ENCODE measurements at regions not wholly inside any gene's neighbourhood (a gene's known extent, or its start where the extent isn't known, plus 50 kb on each side); places are given as distances from the start of the nearest gene placed in this dataset.

- Histone ChIP-seq H2AK5ac (ENCODE audit: low read length, severe bottlenecking) (no peak overlapping the region), H3K4me1 (ENCODE audit: control insufficient read depth, insufficient read depth, low read depth, low read length) (peaks cover 4% of the 10 kb centered on the region), H3K4me2 (ENCODE audit: low read length, poor library complexity, severe bottlenecking) (no peak overlapping the region), H3K18ac (ENCODE audit: low read depth in 1 of 2, low read length in 2 of 2) (no peak overlapping the region), H3K9ac (ENCODE audit: low read length) (no peak overlapping the region), H3K4ac (ENCODE audit: low read depth in 1 of 2, low read length in 2 of 2) (no peak overlapping the region), H3K4me3 (ENCODE audit: insufficient read depth in 1 of 2, low read depth in 1 of 2, low read length in 2 of 2) (no peak overlapping the region), H3K27me3 (ENCODE audit: control insufficient read depth in 1 of 2, insufficient read depth in 1 of 2, low read length in 2 of 2) (no peaks in the 10 kb centered on the region), H2BK120ac (ENCODE audit: low read depth, low read length) (no peak overlapping the region), H3K27ac (ENCODE audit: low read length, poor library complexity, severe bottlenecking) (no peak overlapping the region), H3K9me3 (ENCODE audit: control insufficient read depth, low read length) (peaks cover 4% of the 10 kb centered on the region), H2BK12ac (ENCODE audit: low read length in 2 of 2) (no peak overlapping the region), H3K79me1 (replicated peaks; ENCODE audit: low read length, poor library complexity, severe bottlenecking) (no peaks in the 10 kb centered on the region), H3K36me3 (ENCODE audit: control insufficient read depth in 1 of 2, insufficient read depth in 2 of 2, low read depth in 1 of 2, low read length in 2 of 2) (no peaks in the 10 kb centered on the region), H3K23ac (ENCODE audit: low read length in 2 of 2) (no peak overlapping the region), H2AFZ (ENCODE audit: low read depth, low read length) (no peak overlapping the region), H4K91ac (ENCODE audit: low read length) (no peak overlapping the region), H2BK15ac (ENCODE audit: low read depth, poor library complexity, severe bottlenecking) (no peak overlapping the region), H4K8ac (ENCODE audit: low read length) (no peak overlapping the region), H2BK5ac (ENCODE audit: low read depth, low read length, poor library complexity, severe bottlenecking) (no peak overlapping the region), H3K14ac (ENCODE audit: low read length in 2 of 2) (no peak overlapping the region)
- 83% methylated on average over 5 of the region's 7 CpGs for WGBS
- no peak for DNase-seq
Observed at GRCh38 chr21:20646431-20647165, 351.6 kb upstream of the NCAM2 start.

- H3K4ac ChIP-seq (ENCODE audit: low read depth in 1 of 2, low read length in 2 of 2): no peak overlapping the region
- H3K14ac ChIP-seq (ENCODE audit: low read length in 2 of 2): no peak overlapping the region
- H2AK5ac ChIP-seq (ENCODE audit: low read length, severe bottlenecking): no peak overlapping the region
- DNase-seq: no peak
- no peaks in the 10 kb centered on the region for H3K27me3 ChIP-seq (ENCODE audit: control insufficient read depth in 1 of 2, insufficient read depth in 1 of 2, low read length in 2 of 2)
- no peaks in the 10 kb centered on the region for H3K36me3 ChIP-seq (ENCODE audit: control insufficient read depth in 1 of 2, insufficient read depth in 2 of 2, low read depth in 1 of 2, low read length in 2 of 2)
- peaks cover 4% of the 10 kb centered on the region for H3K4me1 ChIP-seq (ENCODE audit: control insufficient read depth, insufficient read depth, low read depth, low read length)
- H3K27ac ChIP-seq (ENCODE audit: low read length, poor library complexity, severe bottlenecking): no peak overlapping the region
- H3K4me2 ChIP-seq (ENCODE audit: low read length, poor library complexity, severe bottlenecking): no peak overlapping the region
- WGBS: no CpG with 5 or more reads among the region's 1 CpG
- H2BK120ac ChIP-seq (ENCODE audit: low read depth, low read length): no peak overlapping the region
- no peak overlapping the region for H2BK12ac ChIP-seq (ENCODE audit: low read length in 2 of 2)
- H3K4me3 ChIP-seq (ENCODE audit: insufficient read depth in 1 of 2, low read depth in 1 of 2, low read length in 2 of 2): peak overlapping the region in 1 of 2 experiments; percentile 2
- H3K79me1 ChIP-seq (replicated peaks; ENCODE audit: low read length, poor library complexity, severe bottlenecking): no peaks in the 10 kb centered on the region
- H3K23ac ChIP-seq (ENCODE audit: low read length in 2 of 2): no peak overlapping the region
- H4K8ac ChIP-seq (ENCODE audit: low read length): no peak overlapping the region
- H4K91ac ChIP-seq (ENCODE audit: low read length): no peak overlapping the region
- no peak overlapping the region for H2AFZ ChIP-seq (ENCODE audit: low read depth, low read length)
- H2BK15ac ChIP-seq (ENCODE audit: low read depth, poor library complexity, severe bottlenecking): no peak overlapping the region
- no peak overlapping the region for H2BK5ac ChIP-seq (ENCODE audit: low read depth, low read length, poor library complexity, severe bottlenecking)
- no peak overlapping the region for H3K18ac ChIP-seq (ENCODE audit: low read depth in 1 of 2, low read length in 2 of 2)
- H3K9ac ChIP-seq (ENCODE audit: low read length): no peak overlapping the region
- peaks cover 4% of the 10 kb centered on the region for H3K9me3 ChIP-seq (ENCODE audit: control insufficient read depth, low read length)
Observed at GRCh38 chr21:20647607-20648006, 350.6 kb upstream of the NCAM2 start.

DNA sequence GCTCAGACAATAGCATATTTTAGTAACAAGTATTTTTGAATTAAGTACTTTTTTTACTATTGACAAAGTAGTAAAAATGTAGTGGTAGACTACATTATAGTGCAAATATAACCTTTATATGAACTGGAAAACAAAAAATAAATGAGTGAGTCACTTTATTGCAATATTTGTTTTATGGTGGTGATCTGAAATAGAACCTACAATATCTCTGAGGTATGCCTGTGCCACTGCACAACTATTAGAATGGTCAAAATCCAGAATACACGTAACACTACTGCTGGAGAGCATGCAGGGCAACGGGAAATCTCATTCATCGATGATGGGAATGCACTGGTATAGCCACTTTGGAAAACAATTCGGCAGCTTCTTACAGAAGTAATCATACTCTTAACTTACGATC lies 349.0 kb upstream of the NCAM2 start:
- Histone ChIP-seq H3K9me3 (ENCODE audit: control insufficient read depth, low read length) (peaks cover 4% of the 10 kb centered on the region), H3K27ac (ENCODE audit: low read length, poor library complexity, severe bottlenecking) (no peak overlapping the region), H3K23ac (ENCODE audit: low read length in 2 of 2) (no peak overlapping the region), H3K4ac (ENCODE audit: low read depth in 1 of 2, low read length in 2 of 2) (no peak overlapping the region), H2BK15ac (ENCODE audit: low read depth, poor library complexity, severe bottlenecking) (no peak overlapping the region), H3K9ac (ENCODE audit: low read length) (no peak overlapping the region), H4K8ac (ENCODE audit: low read length) (no peak overlapping the region), H2BK5ac (ENCODE audit: low read depth, low read length, poor library complexity, severe bottlenecking) (no peak overlapping the region), H3K27me3 (ENCODE audit: control insufficient read depth in 1 of 2, insufficient read depth in 1 of 2, low read length in 2 of 2) (no peaks in the 10 kb centered on the region), H3K18ac (ENCODE audit: low read depth in 1 of 2, low read length in 2 of 2) (no peak overlapping the region), H2BK120ac (ENCODE audit: low read depth, low read length) (no peak overlapping the region), H3K14ac (ENCODE audit: low read length in 2 of 2) (no peak overlapping the region), H2AK5ac (ENCODE audit: low read length, severe bottlenecking) (no peak overlapping the region), H3K4me1 (ENCODE audit: control insufficient read depth, insufficient read depth, low read depth, low read length) (peaks cover 4% of the 10 kb centered on the region), H3K36me3 (ENCODE audit: control insufficient read depth in 1 of 2, insufficient read depth in 2 of 2, low read depth in 1 of 2, low read length in 2 of 2) (no peaks in the 10 kb centered on the region), H3K79me1 (replicated peaks; ENCODE audit: low read length, poor library complexity, severe bottlenecking) (no peaks in the 10 kb centered on the region), H3K4me2 (ENCODE audit: low read length, poor library complexity, severe bottlenecking) (no peak overlapping the region), H2AFZ (ENCODE audit: low read depth, low read length) (no peak overlapping the region), H4K91ac (ENCODE audit: low read length) (no peak overlapping the region), H3K4me3 (ENCODE audit: insufficient read depth in 1 of 2, low read depth in 1 of 2, low read length in 2 of 2) (no peak overlapping the region), H2BK12ac (ENCODE audit: low read length in 2 of 2) (no peak overlapping the region)
- DNase-seq: no peak
- 92% methylated on average over 5 of the region's 5 CpGs for WGBS

DNA sequence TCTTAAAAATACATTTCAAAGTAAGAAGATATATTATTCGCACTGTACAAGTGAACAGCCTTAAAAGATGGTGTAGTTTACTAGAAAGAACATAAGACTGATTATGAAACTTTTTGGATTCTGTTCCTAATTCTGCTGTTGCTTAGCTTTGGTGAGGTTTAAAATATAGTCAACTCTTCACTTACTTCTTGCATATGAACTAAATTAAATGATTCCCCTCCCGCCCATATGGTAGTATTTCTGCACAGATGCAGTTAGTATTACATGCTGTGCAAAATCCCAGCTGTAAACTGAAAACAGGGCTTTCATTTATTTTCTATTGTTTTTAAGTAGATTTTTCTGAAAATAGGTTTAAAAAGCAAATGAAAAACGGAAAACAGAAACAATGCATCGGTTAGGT lies 345.4 kb upstream of the NCAM2 start:
- H3K4me1 ChIP-seq (ENCODE audit: control insufficient read depth, insufficient read depth, low read depth, low read length): no peaks in the 10 kb centered on the region
- H2AFZ ChIP-seq (ENCODE audit: low read depth, low read length): no peak overlapping the region
- no peak overlapping the region for H3K23ac ChIP-seq (ENCODE audit: low read length in 2 of 2)
- H3K9ac ChIP-seq (ENCODE audit: low read length): no peak overlapping the region
- H3K36me3 ChIP-seq (ENCODE audit: control insufficient read depth in 1 of 2, insufficient read depth in 2 of 2, low read depth in 1 of 2, low read length in 2 of 2): no peaks in the 10 kb centered on the region
- no peak for DNase-seq
- no peak overlapping the region for H3K4me3 ChIP-seq (ENCODE audit: insufficient read depth in 1 of 2, low read depth in 1 of 2, low read length in 2 of 2)
- WGBS: 92% methylated on average over 3 of the region's 4 CpGs
- no peaks in the 10 kb centered on the region for H3K79me1 ChIP-seq (replicated peaks; ENCODE audit: low read length, poor library complexity, severe bottlenecking)
- H3K4ac ChIP-seq (ENCODE audit: low read depth in 1 of 2, low read length in 2 of 2): no peak overlapping the region
- no peak overlapping the region for H2BK120ac ChIP-seq (ENCODE audit: low read depth, low read length)
- no peak overlapping the region for H2BK5ac ChIP-seq (ENCODE audit: low read depth, low read length, poor library complexity, severe bottlenecking)
- no peak overlapping the region for H2BK12ac ChIP-seq (ENCODE audit: low read length in 2 of 2)
- H3K27ac ChIP-seq (ENCODE audit: low read length, poor library complexity, severe bottlenecking): no peak overlapping the region
- H2AK5ac ChIP-seq (ENCODE audit: low read length, severe bottlenecking): no peak overlapping the region
- no peak overlapping the region for H3K4me2 ChIP-seq (ENCODE audit: low read length, poor library complexity, severe bottlenecking)
- H3K27me3 ChIP-seq (ENCODE audit: control insufficient read depth in 1 of 2, insufficient read depth in 1 of 2, low read length in 2 of 2): no peaks in the 10 kb centered on the region
- H3K18ac ChIP-seq (ENCODE audit: low read depth in 1 of 2, low read length in 2 of 2): no peak overlapping the region
- H2BK15ac ChIP-seq (ENCODE audit: low read depth, poor library complexity, severe bottlenecking): no peak overlapping the region
- H3K14ac ChIP-seq (ENCODE audit: low read length in 2 of 2): no peak overlapping the region
- no peak overlapping the region for H4K8ac ChIP-seq (ENCODE audit: low read length)
- no peaks in the 10 kb centered on the region for H3K9me3 ChIP-seq (ENCODE audit: control insufficient read depth, low read length)
- H4K91ac ChIP-seq (ENCODE audit: low read length): no peak overlapping the region

All from mesenchymal stem cell (in vitro differentiated cells and primary cell).